Fibroblast of the aortic adventitia (primary cell): ENCODE measurements at regions not wholly inside any gene's neighbourhood (a gene's known extent, or its start where the extent isn't known, plus 50 kb on each side); places are given as distances from the start of the nearest gene placed in this dataset.

Experiments used
- DNase-seq: peaks from one replicate; pipeline ENCODE4 v3.0.0-alpha.2; 2010; ENCODE audit warnings: low read depth
- H3K4me3 ChIP-seq: 2 replicates; pipeline ENCODE4 v1.5.1; 2011; ENCODE audit warnings: low read depth, mild to moderate bottlenecking, control low read depth, low read length, moderate library complexity
- TF ChIP-seq, protein P1 (sequence below): IDR thresholded peaks from 2 replicates; pipeline ENCODE4 v1.5.1; 2011; ENCODE audit warnings: mild to moderate bottlenecking, low read length, control low read depth, inconsistent platforms; ENCODE audit not compliant: insufficient read depth

DNA sequence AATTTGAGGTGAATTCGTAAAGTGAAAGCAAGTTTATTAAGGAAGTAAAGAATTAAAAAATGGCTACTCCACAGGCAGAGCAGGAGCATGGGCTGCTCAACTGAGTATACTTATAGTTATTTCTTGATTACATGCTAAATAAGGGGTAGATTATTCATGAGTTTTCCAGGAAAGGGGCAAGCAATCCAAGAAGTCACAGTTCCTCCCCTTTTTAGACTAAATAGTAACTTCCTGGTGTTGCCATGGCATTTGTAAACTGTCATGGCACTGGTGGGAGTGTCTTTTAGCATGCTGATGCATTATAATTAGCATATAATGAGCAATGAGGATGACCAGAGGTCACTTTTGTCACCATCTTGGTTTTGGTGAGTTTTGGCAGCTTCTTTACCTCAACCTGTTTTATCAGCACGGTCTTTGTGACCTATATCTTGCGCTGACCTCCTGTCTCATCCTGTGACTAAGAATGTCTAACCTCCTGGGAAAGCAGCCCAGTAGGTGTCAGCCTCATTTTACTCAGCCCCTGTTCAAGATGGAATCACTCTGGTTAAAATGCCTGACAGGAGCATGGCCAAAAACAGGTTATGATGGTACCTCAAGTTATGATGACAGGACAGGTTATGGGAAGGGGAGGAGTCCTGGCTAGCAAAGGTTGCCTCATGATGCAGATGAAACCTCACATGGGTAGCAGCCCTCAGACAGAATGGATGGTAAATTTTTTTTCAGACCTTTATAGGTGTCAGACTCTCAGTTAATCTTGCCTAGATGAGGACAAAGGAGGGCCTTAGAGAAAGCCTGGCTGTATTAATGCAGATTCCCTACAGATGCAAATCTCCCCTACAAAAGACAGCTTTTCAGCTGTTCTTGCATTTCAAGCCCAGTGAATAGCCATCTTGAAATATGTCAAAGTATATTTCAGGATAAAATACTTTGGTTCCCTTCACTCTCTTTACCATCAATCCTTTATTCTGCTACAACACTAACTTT, 49.7 kb downstream of the SIPA1L2 start:
- TF ChIP-seq, protein P1, sequence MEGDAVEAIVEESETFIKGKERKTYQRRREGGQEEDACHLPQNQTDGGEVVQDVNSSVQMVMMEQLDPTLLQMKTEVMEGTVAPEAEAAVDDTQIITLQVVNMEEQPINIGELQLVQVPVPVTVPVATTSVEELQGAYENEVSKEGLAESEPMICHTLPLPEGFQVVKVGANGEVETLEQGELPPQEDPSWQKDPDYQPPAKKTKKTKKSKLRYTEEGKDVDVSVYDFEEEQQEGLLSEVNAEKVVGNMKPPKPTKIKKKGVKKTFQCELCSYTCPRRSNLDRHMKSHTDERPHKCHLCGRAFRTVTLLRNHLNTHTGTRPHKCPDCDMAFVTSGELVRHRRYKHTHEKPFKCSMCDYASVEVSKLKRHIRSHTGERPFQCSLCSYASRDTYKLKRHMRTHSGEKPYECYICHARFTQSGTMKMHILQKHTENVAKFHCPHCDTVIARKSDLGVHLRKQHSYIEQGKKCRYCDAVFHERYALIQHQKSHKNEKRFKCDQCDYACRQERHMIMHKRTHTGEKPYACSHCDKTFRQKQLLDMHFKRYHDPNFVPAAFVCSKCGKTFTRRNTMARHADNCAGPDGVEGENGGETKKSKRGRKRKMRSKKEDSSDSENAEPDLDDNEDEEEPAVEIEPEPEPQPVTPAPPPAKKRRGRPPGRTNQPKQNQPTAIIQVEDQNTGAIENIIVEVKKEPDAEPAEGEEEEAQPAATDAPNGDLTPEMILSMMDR, result no peak
- DNase-seq, result no peak
- no peak overlapping the region for H3K4me3 ChIP-seq

DNA sequence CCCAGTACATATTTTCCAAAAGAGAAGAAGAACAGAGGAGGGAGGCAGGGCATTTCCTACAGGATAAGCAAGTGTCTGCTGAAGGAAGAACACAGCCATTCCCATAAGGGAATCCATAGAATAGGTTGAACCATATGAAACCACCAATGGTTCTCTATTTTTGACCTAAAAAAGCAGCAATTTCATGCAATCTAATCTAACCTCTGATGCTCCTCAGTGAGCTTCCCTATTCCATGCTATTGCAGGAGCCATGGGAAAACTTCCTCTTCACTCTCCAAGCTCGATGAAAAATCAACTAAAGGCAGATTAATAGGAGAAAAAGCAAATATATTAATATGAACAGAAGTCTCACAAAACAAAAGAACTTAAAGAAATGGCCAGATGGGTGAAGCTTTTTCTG, 50.5 kb downstream of the SIPA1L2 start:
- H3K4me3 ChIP-seq, result no peak overlapping the region
- no peak for DNase-seq
- TF ChIP-seq, protein P1, result no peak

DNA sequence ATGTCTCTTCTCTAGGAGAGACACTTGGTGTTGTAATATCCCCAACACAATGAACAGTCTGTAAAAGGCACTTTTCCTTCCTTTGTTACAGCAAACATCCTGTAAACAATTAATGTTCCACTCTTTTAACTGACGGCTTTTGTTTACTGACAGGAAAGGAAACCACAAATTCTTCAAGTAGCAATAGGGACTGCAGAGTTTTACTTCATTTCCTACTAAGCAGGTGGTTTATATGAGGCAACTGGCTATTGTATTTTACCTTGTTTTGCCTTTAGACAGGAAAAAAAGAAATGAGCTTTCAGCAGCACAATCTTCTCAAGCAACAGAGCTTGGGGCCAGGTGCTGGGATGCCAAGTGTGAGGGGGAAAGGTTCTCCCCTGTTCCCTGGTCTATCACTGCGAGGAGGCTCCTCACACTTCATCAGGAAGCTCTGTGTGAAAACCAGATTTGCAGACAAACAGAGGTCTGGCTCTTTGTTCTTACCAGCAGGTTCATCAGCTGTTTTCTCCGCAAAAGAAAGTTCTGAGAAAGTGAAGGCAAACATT, 51.2 kb downstream of the SIPA1L2 start:
- H3K4me3 ChIP-seq, result no peak overlapping the region
- no peak for DNase-seq
- TF ChIP-seq, protein P1, result no peak

DNA sequence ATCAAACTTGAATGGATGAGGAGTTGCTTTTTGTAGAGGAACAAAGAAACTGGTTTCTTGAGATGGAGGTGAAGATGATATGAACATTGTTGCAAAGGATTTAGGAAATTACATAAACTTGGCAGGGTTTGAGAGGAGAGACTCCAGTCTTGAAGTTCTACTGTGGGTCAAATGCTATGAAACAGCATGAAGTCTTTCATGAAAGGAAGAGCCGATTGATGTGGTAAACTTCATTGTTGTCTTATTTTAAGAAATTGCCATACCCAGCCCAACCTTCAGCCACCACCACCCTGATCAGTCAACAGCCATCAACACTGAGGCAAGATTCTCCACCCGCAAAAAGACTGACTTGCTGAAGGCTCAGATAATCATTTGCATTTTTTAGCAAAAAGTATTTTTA, 52.2 kb downstream of the SIPA1L2 start:
- no peak overlapping the region for H3K4me3 ChIP-seq
- TF ChIP-seq, protein P1, result no peak
- DNase-seq, result no peak

DNA sequence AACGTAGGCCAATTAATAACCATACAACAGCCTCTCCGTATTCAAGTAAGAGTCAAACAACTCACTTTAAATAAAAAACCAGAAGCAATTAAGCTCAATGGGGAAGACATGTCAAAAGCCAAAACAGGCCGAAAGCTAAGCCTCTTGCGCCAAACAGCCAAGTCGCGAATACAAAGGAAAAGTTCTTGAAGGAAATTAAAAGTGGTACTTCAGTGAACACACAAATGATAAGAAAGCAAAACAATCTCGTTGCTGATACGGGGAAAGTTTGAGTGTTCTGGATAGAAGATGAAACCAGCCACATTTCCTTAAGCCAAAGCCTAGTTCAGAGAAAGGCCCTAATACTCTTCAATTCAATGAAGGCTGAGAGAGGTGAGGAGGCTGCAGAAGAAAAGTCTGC, 53.4 kb downstream of the SIPA1L2 start:
- TF ChIP-seq, protein P1, result no peak
- no peak overlapping the region for H3K4me3 ChIP-seq
- no peak for DNase-seq

DNA sequence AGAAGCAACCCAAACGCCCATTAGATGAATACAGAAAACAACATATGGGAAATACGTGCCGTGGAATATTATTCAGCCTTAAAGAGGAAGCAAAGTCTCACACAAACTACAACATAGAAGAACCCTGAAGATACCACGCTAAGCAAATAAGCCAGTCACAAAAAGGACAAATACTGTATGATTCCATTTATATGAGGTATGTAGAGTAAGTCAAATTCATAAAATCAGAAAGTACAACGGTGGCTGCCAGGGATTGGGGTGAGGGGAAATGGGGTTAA, 54.2 kb downstream of the SIPA1L2 start:
- H3K4me3 ChIP-seq, result no peak overlapping the region
- DNase-seq, result no peak
- TF ChIP-seq, protein P1, result no peak
